GM19025 (cell line): ENCODE measurements at regions not wholly inside any gene's neighbourhood (a gene's known extent, or its start where the extent isn't known, plus 50 kb on each side); places are given as distances from the start of the nearest gene placed in this dataset.

Experiments used
- ATAC-seq: cut with Tn5 transposase; IDR thresholded peaks from one replicate; pipeline ENCODE4 v1.9.1; 2021; ENCODE audit warnings: mild to moderate bottlenecking, low read depth, moderate library complexity; ENCODE audit not compliant: unreplicated experiment

DNA sequence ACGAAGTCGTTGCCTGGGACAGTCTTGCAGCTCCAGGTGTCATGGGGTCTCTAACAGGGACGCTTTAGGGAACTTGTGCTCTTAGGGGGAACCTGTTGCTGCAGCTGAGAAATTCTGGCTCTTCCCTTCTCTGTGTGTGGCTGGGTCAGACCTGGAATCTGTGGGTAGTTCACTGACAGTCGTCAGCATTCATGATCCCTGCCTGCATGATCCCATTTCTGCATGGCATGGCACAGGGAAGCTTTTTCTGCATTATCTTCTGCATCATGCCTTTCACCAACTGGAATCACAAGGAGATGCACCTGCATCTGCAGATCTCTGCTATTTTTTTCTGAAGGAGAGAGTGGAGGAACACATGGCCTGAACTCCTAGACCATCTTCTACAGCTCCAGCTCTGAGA, 85.6 kb downstream of the SOX9 start:
- no peak for ATAC-seq

GRCh38 chr17:72208832-72209231, 88.0 kb downstream of the SOX9 start:
- ATAC-seq: no peak

DNA sequence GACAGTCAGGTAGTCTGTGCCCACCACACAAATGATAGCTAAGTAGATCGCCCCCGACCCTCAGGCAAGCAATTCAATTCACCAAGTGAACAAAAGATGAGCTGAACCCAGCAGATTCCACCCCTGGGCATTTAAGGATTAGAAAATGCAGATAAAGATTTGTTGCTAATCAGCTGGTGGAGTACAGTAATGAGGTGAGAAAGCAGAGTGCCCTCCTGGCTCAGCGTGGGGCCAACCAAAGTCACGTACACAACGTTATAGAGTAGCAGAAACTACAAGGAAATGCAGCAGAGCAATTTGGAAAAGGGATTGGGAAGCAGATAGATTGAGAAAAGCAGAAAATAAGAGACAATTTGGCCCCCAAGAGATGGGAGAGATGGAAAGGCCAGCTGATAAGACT, 91.2 kb downstream of the SOX9 start:
- no peak for ATAC-seq

GRCh38 chr17:72215490-72215889, 94.7 kb downstream of the SOX9 start:
- ATAC-seq: no peak

GRCh38 chr17:72215928-72216327, 95.1 kb downstream of the SOX9 start:
- ATAC-seq: no peak

- ATAC-seq: no peak
Measured at GRCh38 chr17:72219137-72219823, 98.5 kb downstream of the SOX9 start.

DNA sequence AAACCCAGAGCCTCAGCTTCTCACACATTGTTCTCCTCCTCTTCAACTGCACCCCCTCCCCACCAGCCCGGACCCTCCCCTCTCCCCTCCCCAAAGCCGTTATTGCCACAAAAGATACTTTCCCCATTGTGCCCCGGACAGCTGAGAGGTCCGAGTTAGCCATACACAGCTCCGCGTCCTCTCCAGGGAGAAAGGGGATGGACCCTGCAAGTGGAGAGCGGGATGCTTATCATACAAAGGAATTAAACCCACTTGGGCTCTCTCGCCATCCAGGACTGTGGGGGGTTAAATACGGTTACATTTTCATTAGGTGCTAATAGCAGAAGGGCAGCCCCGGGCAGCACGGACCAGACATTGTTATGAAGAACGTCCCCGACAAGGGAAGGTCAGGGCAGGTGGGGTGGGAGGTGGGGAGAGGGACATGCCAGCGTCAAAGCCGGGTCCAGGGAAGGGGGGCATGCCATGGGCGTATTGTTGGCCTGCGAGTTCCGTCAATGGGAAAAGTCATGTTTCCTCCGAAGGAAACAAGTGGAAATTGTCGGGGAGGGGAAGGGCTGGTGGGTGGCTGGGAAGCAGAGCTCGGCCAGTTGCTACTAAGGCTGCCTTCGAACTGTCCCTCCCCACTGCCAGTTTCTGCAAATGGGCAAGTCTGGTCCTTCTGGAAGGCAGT, 99.1 kb downstream of the SOX9 start:
- ATAC-seq: no peak

DNA sequence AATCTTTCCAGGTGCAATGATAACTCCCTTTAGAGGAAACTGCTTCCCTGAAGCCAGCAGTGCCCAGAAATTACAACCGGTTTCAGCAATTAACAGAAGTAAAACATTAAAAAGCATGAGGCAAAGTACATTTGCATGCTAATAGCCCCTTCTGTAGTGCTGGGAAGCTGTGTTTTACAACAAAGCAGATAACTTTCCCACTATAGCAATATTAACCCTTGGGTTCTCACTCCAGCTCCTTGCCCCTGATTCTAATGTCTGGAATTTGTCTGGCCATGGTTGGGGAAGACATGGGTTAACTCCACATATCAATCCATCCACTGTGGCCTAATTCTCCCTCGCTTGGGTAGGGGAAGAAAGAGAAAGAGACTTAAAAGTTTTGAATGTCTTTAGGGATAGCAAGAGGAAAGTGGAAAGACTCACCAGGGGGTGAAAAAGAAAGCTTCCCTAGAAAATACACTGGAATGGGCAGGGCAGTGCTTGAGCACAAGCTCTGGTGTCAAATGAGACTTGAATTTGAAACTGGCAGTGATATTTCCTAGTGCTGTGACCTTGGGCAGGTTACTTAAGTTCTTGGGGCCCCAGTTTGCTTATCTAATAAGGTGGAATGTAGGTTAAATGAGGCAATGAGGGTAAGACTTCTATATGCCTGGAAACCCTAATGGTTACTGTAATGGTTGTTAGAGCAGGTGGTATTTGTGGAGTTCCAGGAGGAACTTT, 102.0 kb downstream of the SOX9 start:
- no peak for ATAC-seq

- ATAC-seq: no peak
Measured at GRCh38 chr17:72223866-72224291, 103.1 kb downstream of the SOX9 start.

DNA sequence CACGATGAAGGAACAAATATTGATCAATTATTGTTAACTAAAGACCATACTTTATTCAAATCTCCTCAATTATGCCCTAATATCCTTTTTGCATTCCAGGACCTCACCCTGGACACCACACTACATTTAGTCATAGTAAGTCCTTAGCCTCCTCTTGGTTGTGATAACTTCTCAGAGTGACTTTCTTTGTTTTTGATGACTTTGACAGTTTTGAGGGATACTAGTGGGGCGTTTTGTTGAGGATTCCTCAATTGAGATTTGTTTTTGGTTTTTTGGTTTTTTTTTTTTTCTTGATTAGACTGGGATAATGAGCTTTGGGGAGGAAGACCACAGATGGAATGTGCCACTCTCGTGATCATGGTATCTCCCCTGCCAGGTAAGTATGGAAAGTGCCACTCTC, 105.5 kb downstream of the SOX9 start:
- no peak for ATAC-seq

DNA sequence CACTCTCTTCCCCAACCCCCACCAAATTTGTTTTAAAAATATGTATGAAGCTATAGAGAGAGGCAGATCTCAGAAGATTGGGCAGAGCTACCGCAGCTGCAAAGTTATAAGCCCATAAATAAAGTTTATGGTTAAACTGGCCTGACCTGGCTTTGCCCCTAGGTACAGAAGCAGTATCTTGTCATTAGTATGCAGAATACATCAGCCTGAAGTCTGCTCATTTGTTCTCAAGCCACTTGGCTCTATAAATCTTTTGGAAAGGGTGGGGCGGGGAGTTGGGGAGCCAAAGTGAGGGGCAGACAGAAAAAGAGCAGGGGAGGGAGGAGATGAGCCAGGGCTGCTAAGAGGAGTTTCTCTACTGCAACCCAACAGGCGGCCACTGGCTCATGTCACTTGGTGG, 113.2 kb downstream of the SOX9 start:
- ATAC-seq: no peak

DNA sequence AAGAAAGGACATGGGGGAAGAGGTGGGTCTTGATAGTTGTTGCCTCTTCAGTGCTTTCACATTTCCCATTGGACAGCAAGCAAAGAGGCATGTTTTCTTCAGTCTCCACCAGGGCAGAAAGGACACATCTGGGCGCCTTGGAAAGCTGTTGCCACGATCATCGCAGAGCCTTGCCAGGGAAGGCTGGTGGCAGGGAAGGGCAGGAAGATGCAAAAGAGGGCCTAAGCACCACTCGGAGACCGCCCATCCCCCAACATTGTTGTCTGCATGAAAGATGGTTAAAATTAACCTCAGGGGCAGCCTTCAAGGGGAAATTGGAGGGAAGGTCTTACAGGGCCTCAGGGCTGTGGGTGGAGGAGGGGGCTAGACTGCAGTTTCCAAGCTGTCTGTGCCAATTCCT, 114.2 kb downstream of the SOX9 start:
- no peak for ATAC-seq

GRCh38 chr17:72236980-72237633, 116.3 kb downstream of the SOX9 start:
- no peak for ATAC-seq

DNA sequence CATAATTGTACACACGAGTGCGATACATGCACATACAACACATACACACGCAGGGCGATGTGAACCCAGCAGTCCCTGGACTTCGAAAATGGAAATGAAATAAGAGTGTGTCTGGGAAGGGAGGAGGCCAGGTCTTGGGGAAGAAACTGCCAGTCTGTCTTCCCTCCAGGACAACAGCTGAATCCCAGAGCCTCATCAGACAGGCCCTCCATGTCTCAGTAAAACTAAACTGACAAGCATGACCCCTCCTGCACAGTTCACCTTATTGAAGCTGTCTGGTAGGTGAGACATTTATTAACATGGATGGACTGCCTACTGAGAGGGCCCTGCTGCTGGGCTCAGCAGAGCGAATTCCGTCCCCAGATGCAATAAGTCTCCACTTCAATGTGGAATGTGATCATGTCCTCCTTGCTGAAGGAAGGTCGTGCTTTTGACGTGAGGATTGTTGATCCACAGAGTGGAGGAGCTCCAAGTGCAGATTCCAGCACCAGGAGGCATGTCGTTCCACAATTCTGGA, 117.4 kb downstream of the SOX9 start:
- no peak for ATAC-seq

DNA sequence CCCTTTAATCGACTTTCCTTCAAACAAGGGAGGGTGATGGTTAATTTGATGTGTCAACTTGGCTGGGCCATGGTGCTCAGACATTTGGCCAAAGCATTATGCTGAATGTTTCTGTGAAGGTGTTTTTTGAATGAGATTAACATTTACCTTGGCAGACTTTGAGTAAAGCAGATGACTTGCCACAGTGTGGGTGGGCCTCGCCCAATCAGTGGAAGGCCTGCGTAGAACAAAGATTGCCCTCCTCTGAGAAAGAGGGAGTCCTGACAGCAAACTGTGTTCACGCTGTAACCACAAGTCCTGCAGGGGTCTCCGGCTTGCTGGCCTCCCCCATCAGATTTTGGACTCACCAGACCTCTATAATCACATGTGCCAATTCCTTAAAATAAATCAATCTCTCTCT, 118.7 kb downstream of the SOX9 start:
- ATAC-seq: no peak

DNA sequence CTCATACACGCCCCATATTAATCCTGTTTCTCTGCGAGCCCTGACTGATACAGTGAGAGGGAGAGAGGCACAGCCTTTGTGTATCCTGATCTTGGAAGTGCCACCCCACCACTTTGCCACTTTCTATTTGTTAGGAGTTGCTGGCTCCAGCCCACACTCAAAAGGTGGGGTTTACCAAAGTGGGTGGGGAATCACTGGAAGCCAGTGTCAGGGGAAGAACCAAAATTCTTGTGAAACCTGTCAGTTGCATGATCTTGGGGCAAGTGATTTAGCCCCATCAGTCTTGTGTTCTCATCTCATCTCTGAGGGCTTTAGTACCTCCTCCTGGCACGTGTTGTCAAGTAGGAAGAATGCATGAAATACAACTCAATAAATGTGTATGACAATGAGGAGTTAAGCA, 119.5 kb downstream of the SOX9 start:
- no peak for ATAC-seq

DNA sequence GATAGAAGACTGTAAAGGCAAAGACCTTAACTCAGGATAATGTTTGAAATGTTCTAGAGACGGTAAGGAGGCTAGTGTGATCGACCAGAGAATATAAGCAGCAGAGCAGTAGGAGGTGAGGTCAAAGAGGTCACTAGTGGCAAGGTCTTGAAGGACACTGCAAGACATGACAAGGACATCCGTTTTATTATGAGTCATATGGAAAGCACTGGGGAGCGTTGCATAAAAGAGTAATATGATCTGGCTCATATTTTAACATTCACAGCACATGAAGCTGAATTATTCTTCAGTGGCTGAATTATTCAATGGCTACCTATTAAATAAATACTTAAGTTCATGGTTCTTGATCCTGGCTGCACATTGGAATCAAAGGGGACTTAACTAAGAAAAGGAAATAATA, 123.7 kb downstream of the SOX9 start:
- no peak for ATAC-seq

DNA sequence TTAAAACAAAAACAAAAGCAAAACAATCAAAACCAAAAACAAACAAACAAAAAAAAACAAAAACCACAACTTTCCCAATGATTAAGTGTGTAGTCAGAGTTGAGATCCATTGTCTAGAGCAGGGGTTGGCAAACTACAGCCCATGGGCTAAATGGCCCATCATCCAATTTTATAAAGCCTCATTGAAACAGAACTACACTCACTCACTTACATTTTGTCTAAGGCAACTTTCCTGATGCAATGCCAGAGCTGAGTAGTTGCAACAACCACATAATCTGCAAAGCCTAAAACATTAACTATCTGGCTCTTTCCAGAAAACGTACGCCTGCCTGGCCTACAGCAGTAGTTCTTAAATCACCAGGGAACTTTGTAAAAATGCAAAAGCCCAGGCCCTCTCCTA, 124.1 kb downstream of the SOX9 start:
- no peak for ATAC-seq

GRCh38 chr17:72249441-72249840, 128.6 kb downstream of the SOX9 start:
- no peak for ATAC-seq

- no peak for ATAC-seq
Measured at GRCh38 chr17:72250206-72250605, 129.4 kb downstream of the SOX9 start.

DNA sequence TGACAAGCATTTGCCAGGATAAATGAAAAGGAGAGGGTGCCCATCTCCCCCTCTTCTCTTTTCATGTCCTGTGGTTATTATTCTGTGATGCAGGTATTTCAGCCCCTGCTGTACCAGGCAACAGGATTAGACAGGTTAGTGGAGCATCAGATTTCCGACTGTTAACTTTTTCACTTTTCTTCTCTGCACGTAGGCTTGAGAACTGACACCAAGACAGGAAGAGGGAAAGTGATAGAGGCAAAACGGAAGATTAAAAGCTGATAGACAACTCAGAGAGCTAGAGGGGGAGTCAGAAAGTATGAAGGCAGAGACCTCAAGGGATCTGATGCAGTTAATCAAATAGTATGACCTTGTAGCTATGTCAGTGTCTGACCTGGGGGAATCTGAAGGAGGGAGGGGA, 132.8 kb downstream of the SOX9 start:
- ATAC-seq: no peak
